Heart left ventricle (tissue), 16 donors: ENCODE measurements at regions not wholly inside any gene's neighbourhood (a gene's known extent, or its start where the extent isn't known, plus 50 kb on each side); places are given as distances from the start of the nearest gene placed in this dataset.

Experiments
- ATAC-seq, 4 donors: fragments of 200-7000 bp; cut with Tn5 transposase; one replicate each; pipeline ENCODE4 v1.9.1; 2020 to 2022; ENCODE audit warnings: moderate library complexity in 4 of 4, mild to moderate bottlenecking in 3 of 4, moderate number of reproducible peaks in 1 of 4
- DNase-seq, 5 donors: peaks; one replicate each; pipeline ENCODE4 v3.0.0-alpha.2; 2020
- H3K27ac ChIP-seq, 12 donors: fragments of 200-600 bp; sonication (generic) in 4 of 12; one replicate each; pipeline versions ENCODE4 v1.5.0 to v1.8.0; 2016 to 2022; ENCODE audit warnings: mild to moderate bottlenecking in 2 of 12
- H3K27me3 ChIP-seq, 9 donors: fragments of 200-600 bp; sonication (generic) in 2 of 9; one replicate each; pipeline versions ENCODE4 v1.5.1 to v1.8.0; 2016 to 2022; ENCODE audit warnings: mild to moderate bottlenecking in 3 of 9
- H3K36me3 ChIP-seq, 9 donors: fragments of 200-600 bp; sonication (generic) in 2 of 9; one replicate each; pipeline versions ENCODE4 v1.5.0 to v1.8.0; 2018 to 2022; ENCODE audit warnings: mild to moderate bottlenecking in 2 of 9
- H3K4me1 ChIP-seq, 12 donors: fragments of 200-600 bp; sonication (generic) in 4 of 12; one replicate each; pipeline versions ENCODE4 v1.5.0 to v1.8.0; 2016 to 2022; ENCODE audit warnings: mild to moderate bottlenecking in 3 of 12
- H3K4me3 ChIP-seq, 12 donors: fragments of 200-600 bp; sonication (generic) in 4 of 12; one replicate each; pipeline versions ENCODE4 v1.5.0 to v1.8.0; 2017 to 2022; ENCODE audit warnings: mild to moderate bottlenecking in 9 of 12, moderate library complexity in 4 of 12
- H3K9me3 ChIP-seq, 12 donors: fragments of 200-600 bp; sonication (generic) in 4 of 12; one replicate each; pipeline versions ENCODE4 v1.5.0 to v1.8.0; 2016 to 2022; ENCODE audit warnings: mild to moderate bottlenecking in 1 of 12
- POLR2A ChIP-seq, 2 donors: fragments of 450-650 bp; IDR thresholded peaks; one replicate each; pipeline ENCODE4 v1.6.1; 2017; ENCODE audit warnings: antibody characterized with exemption in 2 of 2, mild to moderate bottlenecking in 2 of 2, moderate library complexity in 2 of 2
- WGBS, 4 donors: extraction: QIAGEN DNeasy Blood & Tissue Kit in 2 of 4; methylation state at CpG; one replicate each; pipeline versions ENCODE4 v1.1.5 to v1.1.7; 2013 to 2018; 5-methylcytosine and 5-hydroxymethylcytosine counted together
- intact Hi-C, 10 donors: fragments of 100-400 bp; cut with DNase I; formaldehyde crosslinking; loops; one replicate each; pipeline versions ENCODE4 v1.11.1 to v1.14.2; 2022
- TF ChIP-seq, protein P1 (sequence below), 12 donors: fragments of 200-600 bp; sonication (generic) in 4 of 12; IDR thresholded peaks; one replicate each; pipeline versions ENCODE4 v1.5.0 to v1.8.0; 2018 to 2022; ENCODE audit warnings: antibody characterized with exemption in 12 of 12, mild to moderate bottlenecking in 5 of 12
- donor health status: ischemic (EF 13 %, LVEDD 7.1; RV severe dilation, severe dysfunction).
- donor health status: healthy with polysubstance abuse.
- donor health status: DM: no; HTN: yes; CAD: no.
- donor health status: DM: no; HTN: no; CAD: no.
- donor health status: ischemic (EF 25% LVEDD 6.9; RV normal size, moderate dysfunction).
- donor health status: ischemic (EF 25% LVEDD 5.7; RV mildly dilated, moderate dysfunction).
- donor health status: healthy.
- donor health status: DM: yes; HTN: yes; CAD: no.
- donor health status: ischemic (EF 35%, LVEDD 5.7; RV mildly dilated, moderate dysfunction).
- donor health status: nonischemic (EF 11% LVEDD 7.7; RV severe dilation, severe dysfunction).
- donor health status: DM: yes; HTN: yes; CAD: no.
- donor health status: PGD.
- donor health status: ischemic (EF 29% LVEDD 5.4; RV normal size, mild dysfunction).
- donor health status: nonischemic (EF 23%, LVEDD 6.1; RV moderate dilation, normal function).

DNA sequence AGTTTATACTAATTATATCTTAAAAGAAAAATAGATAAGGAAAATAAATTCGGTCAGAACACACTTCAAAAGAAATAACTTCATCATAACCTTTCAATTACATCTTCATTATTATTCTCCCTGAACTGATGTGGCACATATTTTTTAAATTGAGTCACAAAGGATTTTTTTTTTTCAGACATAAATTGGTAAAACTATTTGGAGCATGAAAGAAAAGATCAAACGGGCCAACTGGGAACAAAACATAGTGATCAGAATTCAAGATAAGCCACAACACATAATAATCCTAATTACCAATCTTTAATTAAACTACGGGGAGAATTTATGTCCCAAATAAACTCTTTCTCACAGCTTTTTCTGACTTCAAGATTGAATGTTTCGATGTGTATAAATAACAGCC is 258.2 kb upstream of the MAGI2 start:
- no peak overlapping the region for H3K27ac ChIP-seq
- no peaks in the 10 kb centered on the region for H3K4me1 ChIP-seq
- H3K9me3 ChIP-seq, result no peaks in the 10 kb centered on the region
- ATAC-seq (no peak), DNase-seq (no peak)
- intact Hi-C loops, result no loop called here
- no peaks in the 10 kb centered on the region for H3K36me3 ChIP-seq
- no peaks in the 10 kb centered on the region for H3K27me3 ChIP-seq
- TF ChIP-seq, protein P1, sequence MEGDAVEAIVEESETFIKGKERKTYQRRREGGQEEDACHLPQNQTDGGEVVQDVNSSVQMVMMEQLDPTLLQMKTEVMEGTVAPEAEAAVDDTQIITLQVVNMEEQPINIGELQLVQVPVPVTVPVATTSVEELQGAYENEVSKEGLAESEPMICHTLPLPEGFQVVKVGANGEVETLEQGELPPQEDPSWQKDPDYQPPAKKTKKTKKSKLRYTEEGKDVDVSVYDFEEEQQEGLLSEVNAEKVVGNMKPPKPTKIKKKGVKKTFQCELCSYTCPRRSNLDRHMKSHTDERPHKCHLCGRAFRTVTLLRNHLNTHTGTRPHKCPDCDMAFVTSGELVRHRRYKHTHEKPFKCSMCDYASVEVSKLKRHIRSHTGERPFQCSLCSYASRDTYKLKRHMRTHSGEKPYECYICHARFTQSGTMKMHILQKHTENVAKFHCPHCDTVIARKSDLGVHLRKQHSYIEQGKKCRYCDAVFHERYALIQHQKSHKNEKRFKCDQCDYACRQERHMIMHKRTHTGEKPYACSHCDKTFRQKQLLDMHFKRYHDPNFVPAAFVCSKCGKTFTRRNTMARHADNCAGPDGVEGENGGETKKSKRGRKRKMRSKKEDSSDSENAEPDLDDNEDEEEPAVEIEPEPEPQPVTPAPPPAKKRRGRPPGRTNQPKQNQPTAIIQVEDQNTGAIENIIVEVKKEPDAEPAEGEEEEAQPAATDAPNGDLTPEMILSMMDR (IDR thresholded peaks at IDR 0.05), result no peak
- no peak overlapping the region for H3K4me3 ChIP-seq
- WGBS, 4 donors, result 73 to 77% (median 75%) methylated on average over 4 of the region's 4 CpGs

DNA sequence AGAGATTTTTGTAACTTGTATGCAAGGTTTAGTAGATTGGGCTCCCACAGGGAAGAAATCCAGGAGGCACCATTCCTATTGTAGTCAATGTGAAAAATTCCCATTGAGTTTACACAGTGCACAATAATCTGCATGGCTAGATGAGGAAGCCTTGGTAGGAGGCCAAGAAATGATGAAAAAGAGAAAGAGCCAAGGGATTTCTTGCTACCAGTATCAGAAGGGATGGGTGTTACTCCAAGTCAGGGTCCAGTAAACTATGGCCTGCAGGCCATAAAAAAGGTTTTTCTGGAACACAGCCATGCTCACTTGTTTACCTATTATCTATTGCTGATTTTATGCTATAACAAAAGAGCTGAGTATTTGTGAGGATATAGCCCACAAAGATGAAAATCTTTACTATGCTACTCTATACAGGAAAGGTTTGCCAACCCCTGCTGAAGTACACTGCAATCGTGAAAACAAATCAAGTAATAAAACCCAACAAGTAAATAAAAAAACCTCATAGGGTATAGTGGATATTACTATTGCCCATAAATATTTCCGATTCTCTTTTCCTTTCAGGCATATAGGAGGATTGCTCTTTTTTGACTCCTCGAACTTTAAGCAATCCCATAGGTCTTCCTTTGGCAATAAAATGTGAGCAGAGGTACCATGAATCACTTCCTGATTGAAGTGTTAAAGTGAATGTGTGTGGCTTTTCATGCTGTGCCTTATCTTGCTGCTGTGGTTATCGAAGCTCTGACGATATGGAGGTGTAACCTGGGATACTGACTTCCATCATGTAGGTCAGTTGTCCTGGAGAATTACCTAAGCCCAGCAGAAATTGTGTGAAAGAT is 256.3 kb upstream of the MAGI2 start:
- ATAC-seq, result no peak
- 46 to 56% (median 50%) methylated on average over 5 of the region's 5 CpGs for whole genome bisulfite sequencing, 4 donors
- Histone ChIP-seq H3K9me3 (no peaks in the 10 kb centered on the region), H3K4me1 (no peaks in the 10 kb centered on the region), H3K36me3 (no peaks in the 10 kb centered on the region), H3K27ac (no peak overlapping the region), H3K4me3 (no peak overlapping the region), H3K27me3 (no peaks in the 10 kb centered on the region)
- TF ChIP-seq POLR2A (IDR thresholded peaks at IDR 0.05), result no peak
- TF ChIP-seq, protein P1 (IDR thresholded peaks at IDR 0.05), result no peak
- no peak for DNase-seq
- intact Hi-C loops, result no loop called here

DNA sequence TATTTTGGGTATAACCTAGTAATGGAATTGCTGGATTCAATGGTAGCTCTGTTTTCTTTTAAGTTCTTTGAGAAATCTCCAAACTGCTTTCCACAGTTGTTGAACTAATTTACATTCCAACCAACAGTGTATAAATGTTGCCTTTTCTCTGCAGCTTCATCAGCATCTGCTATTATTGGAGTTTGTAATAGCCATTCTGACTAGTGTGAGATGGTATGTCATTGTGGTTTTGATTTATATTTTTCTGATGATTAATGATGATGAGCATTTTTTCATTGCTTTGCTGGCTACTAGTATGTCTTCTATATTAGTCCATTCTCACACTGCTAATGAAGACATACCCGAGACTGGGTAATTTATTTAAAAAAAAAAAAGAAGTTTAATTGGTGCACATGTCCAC is 248.6 kb upstream of the MAGI2 start:
- no peaks in the 10 kb centered on the region for H3K9me3 ChIP-seq
- H3K36me3 ChIP-seq, result no peaks in the 10 kb centered on the region
- TF ChIP-seq, protein P1 (IDR thresholded peaks at IDR 0.05), result no peak
- TF ChIP-seq POLR2A (IDR thresholded peaks at IDR 0.05), result no peak
- ATAC-seq (no peak), DNase-seq (no peak)
- no peaks in the 10 kb centered on the region for H3K4me1 ChIP-seq
- 77 to 91% (median 87%) methylated on average over 1 of the region's 1 CpG for WGBS, 4 donors
- intact Hi-C loops, result no loop called here
- no peak overlapping the region for H3K27ac ChIP-seq
- H3K4me3 ChIP-seq, result no peak overlapping the region
- no peaks in the 10 kb centered on the region for H3K27me3 ChIP-seq

DNA sequence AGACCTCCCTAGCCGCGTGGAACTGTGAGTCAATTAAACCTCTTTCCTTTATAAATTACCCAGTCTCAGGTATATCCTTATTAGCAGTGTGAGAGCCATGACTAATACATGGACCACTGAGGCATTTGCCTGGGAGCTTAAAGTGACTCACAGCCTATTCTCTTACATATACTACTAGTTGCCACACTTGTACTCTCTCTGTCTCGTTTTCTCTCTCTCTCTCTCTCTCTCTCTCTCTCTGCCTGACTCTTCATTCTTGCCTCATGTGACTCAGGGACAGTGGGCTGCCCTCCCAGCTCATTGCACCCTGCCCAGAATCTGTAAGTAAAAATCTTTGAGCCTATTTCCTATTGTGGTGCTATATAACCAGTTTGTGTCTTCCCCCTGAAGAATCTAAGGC is 238.5 kb upstream of the MAGI2 start:
- no peaks in the 10 kb centered on the region for H3K4me1 ChIP-seq
- WGBS, 4 donors, result 62 to 84% (median 79%) methylated on average over 3 of the region's 3 CpGs
- TF ChIP-seq, protein P1 (IDR thresholded peaks at IDR 0.05), result no peak
- TF ChIP-seq POLR2A (IDR thresholded peaks at IDR 0.05), result no peak
- ATAC-seq (no peak), DNase-seq (no peak)
- no peaks in the 10 kb centered on the region for H3K27me3 ChIP-seq
- no peak overlapping the region for H3K27ac ChIP-seq
- no peaks in the 10 kb centered on the region for H3K36me3 ChIP-seq
- no peaks in the 10 kb centered on the region for H3K9me3 ChIP-seq
- no peak overlapping the region for H3K4me3 ChIP-seq
- intact Hi-C loops, result no loop called here
